ENCODE measurements at regions not wholly inside any gene's neighbourhood (a gene's known extent, or its start where the extent isn't known, plus 50 kb on each side); places are given as distances from the start of the nearest gene placed in this dataset.

DNA sequence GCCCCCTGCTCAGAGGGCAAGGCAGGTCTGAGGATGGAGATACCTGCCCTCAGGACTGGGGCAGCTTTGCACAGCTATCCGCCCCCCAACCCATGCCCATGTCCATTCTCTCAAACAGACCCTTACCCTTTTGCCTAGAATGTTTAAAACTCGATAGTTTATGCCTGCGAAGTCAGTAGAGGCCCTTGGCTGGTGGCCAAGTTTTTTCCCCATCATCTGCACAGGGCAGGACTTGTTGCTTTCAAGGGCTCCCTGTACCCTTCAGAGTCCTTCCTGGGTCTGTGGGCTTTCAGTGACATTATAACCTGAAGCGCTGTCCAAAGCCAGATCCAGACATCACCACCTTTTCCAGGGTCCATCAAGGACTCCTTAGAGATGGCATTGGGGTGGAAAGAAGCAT, 148.7 kb upstream of the ZNF644 start:
- 34% methylated on average over 4 of the region's 4 CpGs for WGBS (ENCODE audit: insufficient coverage, insufficient replicate concordance, low lambda C conversion rate, missing lambda C conversion rate)
- Histone ChIP-seq H3K9ac (ENCODE audit: control insufficient read depth, insufficient read depth, low read length) (no peak overlapping the region), H3K4me3 (no peak overlapping the region), H3K4me2 (ENCODE audit: control insufficient read depth, insufficient read depth) (no peak overlapping the region), H2AFZ (ENCODE audit: control insufficient read depth, low read depth, low read length) (no peak overlapping the region), H3K4me1 (ENCODE audit: control insufficient read depth, insufficient read depth, low read length) (no peaks in the 10 kb centered on the region), H3K27ac (ENCODE audit: control insufficient read depth, insufficient read depth) (no peak overlapping the region), H3K36me3 (ENCODE audit: control insufficient read depth in 2 of 2, insufficient read depth in 2 of 2, low read length in 1 of 2) (no peaks in the 10 kb centered on the region), H3K27me3 (replicated peaks in 1 of 2; ENCODE audit: control insufficient read depth in 2 of 2, insufficient read depth in 2 of 2, low read length in 1 of 2) (no peaks in the 10 kb centered on the region), H3K9me3 (replicated peaks; ENCODE audit: control insufficient read depth, insufficient read depth, low read length) (no peaks in the 10 kb centered on the region), H3K79me2 (ENCODE audit: control insufficient read depth, insufficient read depth, low read length) (no peaks in the 10 kb centered on the region), H4K20me1 (ENCODE audit: control insufficient read depth, insufficient read depth) (no peaks in the 10 kb centered on the region)
- intact Hi-C loops (cut with micrococcal nuclease; ENCODE audit: unreplicated experiment) (no loop called here), in situ Hi-C loops (cut with MboI) (loop anchor here (25.0 kb wide), 1 partner anchor 1058 kb away; no protein-coding TSS in a partner anchor)
- ChIA-PET SMC1A (ENCODE audit: uncharacterized antibody, unreplicated experiment) (interaction anchor here (0.9 kb wide), 1 partner anchor 26 kb away, joined by 3 read pairs; no protein-coding TSS in a partner anchor), RAD21 (ENCODE audit: unreplicated experiment) (interaction anchor here (0.6 kb wide), 2 partner anchors 107 to 347 kb away, joined by 3 read pairs; no protein-coding TSS in a partner anchor), POLR2A (no interaction called here), CTCF (interaction anchor here (0.7 to 1.0 kb wide), 3 partner anchors 108 to 929 kb away, joined by 3 to 4 read pairs (median 3); no protein-coding TSS in a partner anchor)
- FAIRE-seq (no peak), ATAC-seq (no peak), DNase-seq (ENCODE audit: low read depth, low spot score) (no peak)
- no peak for TF ChIP-seq EED (IDR thresholded peaks at IDR 0.05; ENCODE audit: low read depth)
- TF ChIP-seq ZNF592 (IDR thresholded peaks at IDR 0.05), result no peak
- TF ChIP-seq CUX1 (IDR thresholded peaks at IDR 0.05; ENCODE audit: insufficient replicate concordance, low read depth, low read length), result no peak
- TF ChIP-seq, protein P1, sequence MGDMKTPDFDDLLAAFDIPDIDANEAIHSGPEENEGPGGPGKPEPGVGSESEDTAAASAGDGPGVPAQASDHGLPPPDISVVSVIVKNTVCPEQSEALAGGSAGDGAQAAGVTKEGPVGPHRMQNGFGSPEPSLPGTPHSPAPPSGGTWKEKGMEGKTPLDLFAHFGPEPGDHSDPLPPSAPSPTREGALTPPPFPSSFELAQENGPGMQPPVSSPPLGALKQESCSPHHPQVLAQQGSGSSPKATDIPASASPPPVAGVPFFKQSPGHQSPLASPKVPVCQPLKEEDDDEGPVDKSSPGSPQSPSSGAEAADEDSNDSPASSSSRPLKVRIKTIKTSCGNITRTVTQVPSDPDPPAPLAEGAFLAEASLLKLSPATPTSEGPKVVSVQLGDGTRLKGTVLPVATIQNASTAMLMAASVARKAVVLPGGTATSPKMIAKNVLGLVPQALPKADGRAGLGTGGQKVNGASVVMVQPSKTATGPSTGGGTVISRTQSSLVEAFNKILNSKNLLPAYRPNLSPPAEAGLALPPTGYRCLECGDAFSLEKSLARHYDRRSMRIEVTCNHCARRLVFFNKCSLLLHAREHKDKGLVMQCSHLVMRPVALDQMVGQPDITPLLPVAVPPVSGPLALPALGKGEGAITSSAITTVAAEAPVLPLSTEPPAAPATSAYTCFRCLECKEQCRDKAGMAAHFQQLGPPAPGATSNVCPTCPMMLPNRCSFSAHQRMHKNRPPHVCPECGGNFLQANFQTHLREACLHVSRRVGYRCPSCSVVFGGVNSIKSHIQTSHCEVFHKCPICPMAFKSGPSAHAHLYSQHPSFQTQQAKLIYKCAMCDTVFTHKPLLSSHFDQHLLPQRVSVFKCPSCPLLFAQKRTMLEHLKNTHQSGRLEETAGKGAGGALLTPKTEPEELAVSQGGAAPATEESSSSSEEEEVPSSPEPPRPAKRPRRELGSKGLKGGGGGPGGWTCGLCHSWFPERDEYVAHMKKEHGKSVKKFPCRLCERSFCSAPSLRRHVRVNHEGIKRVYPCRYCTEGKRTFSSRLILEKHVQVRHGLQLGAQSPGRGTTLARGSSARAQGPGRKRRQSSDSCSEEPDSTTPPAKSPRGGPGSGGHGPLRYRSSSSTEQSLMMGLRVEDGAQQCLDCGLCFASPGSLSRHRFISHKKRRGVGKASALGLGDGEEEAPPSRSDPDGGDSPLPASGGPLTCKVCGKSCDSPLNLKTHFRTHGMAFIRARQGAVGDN (IDR thresholded peaks at IDR 0.05), result no peak
- TF ChIP-seq ZBED1 (IDR thresholded peaks at IDR 0.05; ENCODE audit: borderline replicate concordance), result no peak
- TF ChIP-seq EP300 (IDR thresholded peaks at IDR 0.05; ENCODE audit: borderline replicate concordance in 1 of 2, control insufficient read depth in 1 of 2, low read depth in 2 of 2, low read length in 2 of 2), result no peak
- no peak for TF ChIP-seq STAT1 (conservative IDR thresholded peaks at IDR 0.05)
- no peak for TF ChIP-seq TCF3 (IDR thresholded peaks at IDR 0.05; ENCODE audit: borderline replicate concordance, insufficient read depth, low read depth, low read length)
- BruUV-seq (replicated peaks), result no TSS peak
